ENCODE measurements at regions not wholly inside any gene's neighbourhood (a gene's known extent, or its start where the extent isn't known, plus 50 kb on each side); places are given as distances from the start of the nearest gene placed in this dataset.
"Not testable (repeated sequence)": the region's sequence is repeated elsewhere in the genome, so short reads cannot be mapped to it uniquely, and the experiment has no call there.

- no peak for DNase-seq
Measured at GRCh38 chr2:208608122-208608835, 201.7 kb downstream of the PTH2R start.

GRCh38 chr2:208609166-208609804 is 202.7 kb downstream of the PTH2R start:
- no peak for DNase-seq

- not testable (repeated sequence) for DNase-seq
Measured at GRCh38 chr2:208615675-208616074, 209.1 kb downstream of the PTH2R start.

- DNase-seq = no peak
Measured at GRCh38 chr2:208618220-208618619, 211.6 kb downstream of the PTH2R start.

- no peak for DNase-seq
Measured at GRCh38 chr2:208619993-208620392, 213.4 kb downstream of the PTH2R start.

GRCh38 chr2:208620487-208620978 is 213.9 kb downstream of the PTH2R start:
- no peak for DNase-seq

- DNase-seq = no peak
Measured at GRCh38 chr2:208627110-208627884, 220.7 kb downstream of the PTH2R start.

- no peak for DNase-seq
Measured at GRCh38 chr2:208627916-208628315, 221.3 kb downstream of the PTH2R start.

GRCh38 chr2:208638059-208638458 is 231.5 kb downstream of the PTH2R start:
- no peak for DNase-seq

GRCh38 chr2:208642125-208642779 is 235.7 kb downstream of the PTH2R start:
- DNase-seq = no peak

GRCh38 chr2:208643145-208643544 is 236.6 kb downstream of the PTH2R start:
- DNase-seq = no peak

- DNase-seq = no peak
Measured at GRCh38 chr2:208645226-208645625, 238.6 kb downstream of the PTH2R start.

- DNase-seq = peak; percentile 16
Measured at GRCh38 chr2:208648368-208648767, 241.8 kb downstream of the PTH2R start.

- DNase-seq = no peak
Measured at GRCh38 chr2:208653383-208653782, 246.8 kb downstream of the PTH2R start.

GRCh38 chr2:208654056-208654455 is 247.5 kb downstream of the PTH2R start:
- DNase-seq = no peak

GRCh38 chr2:208657468-208657867 is 250.9 kb downstream of the PTH2R start:
- no peak for DNase-seq

GRCh38 chr2:208669394-208669793 is 262.8 kb downstream of the PTH2R start:
- DNase-seq = no peak

- no peak for DNase-seq
Measured at GRCh38 chr2:208671284-208671683, 264.7 kb downstream of the PTH2R start.

GRCh38 chr2:208671886-208672680 is 265.5 kb downstream of the PTH2R start:
- DNase-seq = no peak

- DNase-seq = no peak
Measured at GRCh38 chr2:208673631-208674030, 267.0 kb downstream of the PTH2R start.

- no peak for DNase-seq
Measured at GRCh38 chr2:208674919-208675318, 268.3 kb downstream of the PTH2R start.

GRCh38 chr2:208685929-208686328 is 279.3 kb downstream of the PTH2R start:
- DNase-seq = not testable (repeated sequence)
